Esophagus muscularis mucosa (tissue), 3 donors: ENCODE measurements at regions not wholly inside any gene's neighbourhood (a gene's known extent, or its start where the extent isn't known, plus 50 kb on each side); places are given as distances from the start of the nearest gene placed in this dataset.

Source experiments
- POLR2A ChIP-seq: fragments of 450-650 bp; IDR thresholded peaks from one replicate; pipeline ENCODE4 v1.6.1; 2017; ENCODE audit warnings: antibody characterized with exemption, moderate library complexity, mild to moderate bottlenecking, low read depth
- POLR2AphosphoS5 ChIP-seq, 2 donors: sonication (generic); formaldehyde crosslinking; IDR thresholded peaks; one replicate each; pipeline ENCODE4 v1.6.1; 2017; ENCODE audit warnings: antibody characterized with exemption in 2 of 2
- TF ChIP-seq, protein P1 (sequence below), 3 experiments: fragments of 200-600 bp in 2 of 3; fragments of 450-650 bp in 1 of 3; sonication (generic) in 2 of 3; IDR thresholded peaks; one replicate each; pipeline ENCODE4 v1.5.1; 2017 to 2019; ENCODE audit warnings: antibody characterized with exemption in 3 of 3, mild to moderate bottlenecking in 2 of 3, moderate library complexity in 1 of 3

DNA sequence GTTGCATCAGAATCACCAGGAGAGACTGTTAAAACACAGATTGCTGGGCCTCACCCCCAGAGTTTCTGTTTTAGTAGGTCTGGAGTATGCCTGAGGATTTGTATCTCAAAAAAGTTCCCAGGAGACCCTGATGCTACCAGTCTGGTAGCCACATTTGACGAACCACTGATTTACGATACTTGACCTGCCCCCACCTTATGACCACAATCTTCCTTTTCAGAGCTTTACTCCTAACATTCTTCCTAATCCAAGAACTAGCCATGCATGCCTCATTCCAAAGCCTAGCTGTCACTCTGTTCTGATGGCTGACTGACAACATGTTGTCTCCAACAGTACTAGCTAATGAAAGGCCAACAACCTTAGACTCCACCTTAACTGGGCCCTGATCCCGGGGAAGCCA, 191.4 kb downstream of the MBD2 start:
- TF ChIP-seq, protein P1, sequence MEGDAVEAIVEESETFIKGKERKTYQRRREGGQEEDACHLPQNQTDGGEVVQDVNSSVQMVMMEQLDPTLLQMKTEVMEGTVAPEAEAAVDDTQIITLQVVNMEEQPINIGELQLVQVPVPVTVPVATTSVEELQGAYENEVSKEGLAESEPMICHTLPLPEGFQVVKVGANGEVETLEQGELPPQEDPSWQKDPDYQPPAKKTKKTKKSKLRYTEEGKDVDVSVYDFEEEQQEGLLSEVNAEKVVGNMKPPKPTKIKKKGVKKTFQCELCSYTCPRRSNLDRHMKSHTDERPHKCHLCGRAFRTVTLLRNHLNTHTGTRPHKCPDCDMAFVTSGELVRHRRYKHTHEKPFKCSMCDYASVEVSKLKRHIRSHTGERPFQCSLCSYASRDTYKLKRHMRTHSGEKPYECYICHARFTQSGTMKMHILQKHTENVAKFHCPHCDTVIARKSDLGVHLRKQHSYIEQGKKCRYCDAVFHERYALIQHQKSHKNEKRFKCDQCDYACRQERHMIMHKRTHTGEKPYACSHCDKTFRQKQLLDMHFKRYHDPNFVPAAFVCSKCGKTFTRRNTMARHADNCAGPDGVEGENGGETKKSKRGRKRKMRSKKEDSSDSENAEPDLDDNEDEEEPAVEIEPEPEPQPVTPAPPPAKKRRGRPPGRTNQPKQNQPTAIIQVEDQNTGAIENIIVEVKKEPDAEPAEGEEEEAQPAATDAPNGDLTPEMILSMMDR (IDR thresholded peaks at IDR 0.05), result no peak
- TF ChIP-seq POLR2A (no peak), POLR2AphosphoS5 (IDR thresholded peaks at IDR 0.05) (no peak)
